Activated naive CD4-positive, alpha-beta T cell treated with anti-CD3 and anti-CD28 coated beads, Interleukin-2, amount 50 U/mL, for 16 hours (primary cell): ENCODE measurements at regions not wholly inside any gene's neighbourhood (a gene's known extent, or its start where the extent isn't known, plus 50 kb on each side); places are given as distances from the start of the nearest gene placed in this dataset.

Experiments used
- DNase-seq: peaks from one replicate; pipeline ENCODE4 v3.0.0-alpha.2; 2020

- DNase-seq = no peak
Observed at GRCh38 chr7:130972201-130972600, 238.2 kb upstream of the KLF14 start.

GRCh38 chr7:130973637-130974036 lies 239.6 kb upstream of the KLF14 start:
- no peak for DNase-seq

- no peak for DNase-seq
Observed at GRCh38 chr7:130974169-130974568, 240.2 kb upstream of the KLF14 start.

- DNase-seq = no peak
Observed at GRCh38 chr7:130974794-130975193, 240.8 kb upstream of the KLF14 start.

GRCh38 chr7:130975731-130976130 lies 241.7 kb upstream of the KLF14 start:
- no peak for DNase-seq

- DNase-seq = no peak
Observed at GRCh38 chr7:130982160-130982638, 248.2 kb upstream of the KLF14 start.

- no peak for DNase-seq
Observed at GRCh38 chr7:130982651-130983050, 248.6 kb upstream of the KLF14 start.

- DNase-seq = no peak
Observed at GRCh38 chr7:130985361-130985760, 251.4 kb upstream of the KLF14 start.

- DNase-seq = no peak
Observed at GRCh38 chr7:130986261-130986690, 252.3 kb upstream of the KLF14 start.

- DNase-seq = no peak
Observed at GRCh38 chr7:130987092-130987491, 253.1 kb upstream of the KLF14 start.

GRCh38 chr7:130988443-130988842 lies 254.4 kb upstream of the KLF14 start:
- DNase-seq = no peak

GRCh38 chr7:130989101-130989795 lies 255.2 kb upstream of the KLF14 start:
- DNase-seq = no peak

GRCh38 chr7:130990178-130990832 lies 256.3 kb upstream of the KLF14 start:
- no peak for DNase-seq

GRCh38 chr7:130993671-130994365 lies 259.8 kb upstream of the KLF14 start:
- no peak for DNase-seq

GRCh38 chr7:130994378-130995115 lies 260.5 kb upstream of the KLF14 start:
- no peak for DNase-seq

GRCh38 chr7:130995252-130996081 lies 261.5 kb upstream of the KLF14 start:
- no peak for DNase-seq

GRCh38 chr7:130996205-130996832 lies 262.3 kb upstream of the KLF14 start:
- DNase-seq = no peak

- DNase-seq = peak; percentile 33
Observed at GRCh38 chr7:130996833-130997231, 262.8 kb upstream of the KLF14 start.

GRCh38 chr7:130998993-130999602 lies 265.1 kb upstream of the KLF14 start:
- DNase-seq = no peak

- no peak for DNase-seq
Observed at GRCh38 chr7:130999926-131000325, 265.9 kb upstream of the KLF14 start.

- DNase-seq = no peak
Observed at GRCh38 chr7:131000389-131000788, 266.4 kb upstream of the KLF14 start.
